ENCODE measurements at regions not wholly inside any gene's neighbourhood (a gene's known extent, or its start where the extent isn't known, plus 50 kb on each side); places are given as distances from the start of the nearest gene placed in this dataset.

GRCh38 chr21:38077569-38077968 lies 161.3 kb upstream of the KCNJ6 start:
- TF ChIP-seq, protein P1, sequence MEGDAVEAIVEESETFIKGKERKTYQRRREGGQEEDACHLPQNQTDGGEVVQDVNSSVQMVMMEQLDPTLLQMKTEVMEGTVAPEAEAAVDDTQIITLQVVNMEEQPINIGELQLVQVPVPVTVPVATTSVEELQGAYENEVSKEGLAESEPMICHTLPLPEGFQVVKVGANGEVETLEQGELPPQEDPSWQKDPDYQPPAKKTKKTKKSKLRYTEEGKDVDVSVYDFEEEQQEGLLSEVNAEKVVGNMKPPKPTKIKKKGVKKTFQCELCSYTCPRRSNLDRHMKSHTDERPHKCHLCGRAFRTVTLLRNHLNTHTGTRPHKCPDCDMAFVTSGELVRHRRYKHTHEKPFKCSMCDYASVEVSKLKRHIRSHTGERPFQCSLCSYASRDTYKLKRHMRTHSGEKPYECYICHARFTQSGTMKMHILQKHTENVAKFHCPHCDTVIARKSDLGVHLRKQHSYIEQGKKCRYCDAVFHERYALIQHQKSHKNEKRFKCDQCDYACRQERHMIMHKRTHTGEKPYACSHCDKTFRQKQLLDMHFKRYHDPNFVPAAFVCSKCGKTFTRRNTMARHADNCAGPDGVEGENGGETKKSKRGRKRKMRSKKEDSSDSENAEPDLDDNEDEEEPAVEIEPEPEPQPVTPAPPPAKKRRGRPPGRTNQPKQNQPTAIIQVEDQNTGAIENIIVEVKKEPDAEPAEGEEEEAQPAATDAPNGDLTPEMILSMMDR (IDR thresholded peaks at IDR 0.05; ENCODE audit: low read length) = no peak
- TF ChIP-seq EZH2 (IDR thresholded peaks at IDR 0.05; ENCODE audit: borderline replicate concordance, low read length) = no peak

Data from OCI-LY1 (cell line).